ENCODE measurements at regions not wholly inside any gene's neighbourhood (a gene's known extent, or its start where the extent isn't known, plus 50 kb on each side); places are given as distances from the start of the nearest gene placed in this dataset.

- TF ChIP-seq ZNF274 (IDR thresholded peaks at IDR 0.05; ENCODE audit: low read depth, low read length): no peak
- no peak for TF ChIP-seq SUZ12 (IDR thresholded peaks at IDR 0.05; ENCODE audit: extremely low read depth, insufficient read depth, insufficient read length)
Observed at GRCh38 chr14:51546099-51546498, 105.6 kb upstream of the FRMD6 start.
